ENCODE measurements at regions not wholly inside any gene's neighbourhood (a gene's known extent, or its start where the extent isn't known, plus 50 kb on each side); places are given as distances from the start of the nearest gene placed in this dataset.

- no peak overlapping the region for H3K4me3 Mint-ChIP-seq
- TF ChIP-seq, protein P1, sequence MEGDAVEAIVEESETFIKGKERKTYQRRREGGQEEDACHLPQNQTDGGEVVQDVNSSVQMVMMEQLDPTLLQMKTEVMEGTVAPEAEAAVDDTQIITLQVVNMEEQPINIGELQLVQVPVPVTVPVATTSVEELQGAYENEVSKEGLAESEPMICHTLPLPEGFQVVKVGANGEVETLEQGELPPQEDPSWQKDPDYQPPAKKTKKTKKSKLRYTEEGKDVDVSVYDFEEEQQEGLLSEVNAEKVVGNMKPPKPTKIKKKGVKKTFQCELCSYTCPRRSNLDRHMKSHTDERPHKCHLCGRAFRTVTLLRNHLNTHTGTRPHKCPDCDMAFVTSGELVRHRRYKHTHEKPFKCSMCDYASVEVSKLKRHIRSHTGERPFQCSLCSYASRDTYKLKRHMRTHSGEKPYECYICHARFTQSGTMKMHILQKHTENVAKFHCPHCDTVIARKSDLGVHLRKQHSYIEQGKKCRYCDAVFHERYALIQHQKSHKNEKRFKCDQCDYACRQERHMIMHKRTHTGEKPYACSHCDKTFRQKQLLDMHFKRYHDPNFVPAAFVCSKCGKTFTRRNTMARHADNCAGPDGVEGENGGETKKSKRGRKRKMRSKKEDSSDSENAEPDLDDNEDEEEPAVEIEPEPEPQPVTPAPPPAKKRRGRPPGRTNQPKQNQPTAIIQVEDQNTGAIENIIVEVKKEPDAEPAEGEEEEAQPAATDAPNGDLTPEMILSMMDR (IDR thresholded peaks at IDR 0.05; ENCODE audit: unreplicated experiment in 3 of 3) = no peak
- peaks cover 5% of the 10 kb centered on the region for H3K9me3 Mint-ChIP-seq
- H3K36me3 Mint-ChIP-seq (ENCODE audit: low read depth) = no peaks in the 10 kb centered on the region
- peaks cover 4% of the 10 kb centered on the region for H3K27me3 Mint-ChIP-seq (ENCODE audit: low read depth)
- H3K4me1 Mint-ChIP-seq = peaks cover 4% of the 10 kb centered on the region
- no peak overlapping the region for H3K27ac Mint-ChIP-seq
Observed at GRCh38 chr2:116687371-116687770, 1127.1 kb upstream of the DDX18 start.

- Mint-ChIP-seq H3K27ac (no peak overlapping the region), H3K27me3 (ENCODE audit: low read depth) (no peaks in the 10 kb centered on the region), H3K4me3 (no peak overlapping the region), H3K4me1 (peaks cover 4% of the 10 kb centered on the region), H3K36me3 (ENCODE audit: low read depth) (no peaks in the 10 kb centered on the region), H3K9me3 (peaks cover 5% of the 10 kb centered on the region)
- TF ChIP-seq, protein P1 (IDR thresholded peaks at IDR 0.05; ENCODE audit: unreplicated experiment in 3 of 3) = no peak
Observed at GRCh38 chr2:116692988-116693387, 1121.5 kb upstream of the DDX18 start.

GRCh38 chr2:116696223-116696622 is 1118.3 kb upstream of the DDX18 start:
- Mint-ChIP-seq H3K4me1 (peaks cover 4% of the 10 kb centered on the region), H3K36me3 (ENCODE audit: low read depth) (no peaks in the 10 kb centered on the region), H3K4me3 (no peak overlapping the region), H3K9me3 (no peaks in the 10 kb centered on the region), H3K27me3 (ENCODE audit: low read depth) (no peaks in the 10 kb centered on the region), H3K27ac (no peak overlapping the region)
- TF ChIP-seq, protein P1 (IDR thresholded peaks at IDR 0.05; ENCODE audit: unreplicated experiment in 3 of 3) = no peak

GRCh38 chr2:116696903-116697302 is 1117.6 kb upstream of the DDX18 start:
- Mint-ChIP-seq H3K4me3 (no peak overlapping the region), H3K27me3 (ENCODE audit: low read depth) (no peaks in the 10 kb centered on the region), H3K9me3 (no peaks in the 10 kb centered on the region), H3K27ac (no peak overlapping the region), H3K4me1 (peaks cover 2% of the 10 kb centered on the region), H3K36me3 (ENCODE audit: low read depth) (no peaks in the 10 kb centered on the region)
- TF ChIP-seq, protein P1 (IDR thresholded peaks at IDR 0.05; ENCODE audit: unreplicated experiment in 3 of 3) = no peak

- Mint-ChIP-seq H3K27ac (no peak overlapping the region), H3K9me3 (peaks cover 3% of the 10 kb centered on the region), H3K4me1 (no peaks in the 10 kb centered on the region), H3K4me3 (no peak overlapping the region), H3K36me3 (ENCODE audit: low read depth) (no peaks in the 10 kb centered on the region), H3K27me3 (ENCODE audit: low read depth) (no peaks in the 10 kb centered on the region)
- TF ChIP-seq, protein P1 (IDR thresholded peaks at IDR 0.05; ENCODE audit: unreplicated experiment in 3 of 3) = no peak
Observed at GRCh38 chr2:116706396-116706795, 1108.1 kb upstream of the DDX18 start.

GRCh38 chr2:116716038-116716437 is 1098.5 kb upstream of the DDX18 start:
- no peaks in the 10 kb centered on the region for H3K4me1 Mint-ChIP-seq
- no peaks in the 10 kb centered on the region for H3K36me3 Mint-ChIP-seq (ENCODE audit: low read depth)
- H3K9me3 Mint-ChIP-seq = no peaks in the 10 kb centered on the region
- no peaks in the 10 kb centered on the region for H3K27me3 Mint-ChIP-seq (ENCODE audit: low read depth)
- no peak overlapping the region for H3K4me3 Mint-ChIP-seq
- H3K27ac Mint-ChIP-seq = no peak overlapping the region
- TF ChIP-seq, protein P1 (IDR thresholded peaks at IDR 0.05; ENCODE audit: unreplicated experiment in 3 of 3) = no peak

All from nephron (organoid).